Activated T-cell treated with anti-CD3 and anti-CD28 coated beads, Interleukin-2, amount 50 U/mL, for 24 hours (primary cell): ENCODE measurements at regions not wholly inside any gene's neighbourhood (a gene's known extent, or its start where the extent isn't known, plus 50 kb on each side); places are given as distances from the start of the nearest gene placed in this dataset.
"Not testable (repeated sequence)": the region's sequence is repeated elsewhere in the genome, so short reads cannot be mapped to it uniquely, and the experiment has no call there.

ENCODE experiments used
- DNase-seq: peaks from one replicate; pipeline ENCODE4 v3.0.0-alpha.2; 2020
- H3K27ac Mint-ChIP-seq: 2 replicates; pipeline ENCODE4 v1.8.0; 2020; ENCODE audit warnings: mild to moderate bottlenecking, mixed read lengths
- H3K27me3 Mint-ChIP-seq: 2 replicates; pipeline ENCODE4 v1.8.0; 2020; ENCODE audit warnings: mixed read lengths
- H3K36me3 Mint-ChIP-seq: 2 replicates; pipeline ENCODE4 v1.8.0; 2020; ENCODE audit warnings: low read depth, mixed read lengths
- H3K4me1 Mint-ChIP-seq: 2 replicates; pipeline ENCODE4 v1.8.0; 2020; ENCODE audit warnings: low read depth, mixed read lengths
- H3K4me3 Mint-ChIP-seq: 2 replicates; pipeline ENCODE4 v1.8.0; 2020; ENCODE audit warnings: mild to moderate bottlenecking, moderate library complexity, mixed read lengths
- H3K9me3 Mint-ChIP-seq: 2 replicates; pipeline ENCODE4 v1.8.0; 2020; ENCODE audit warnings: mixed read lengths

DNA sequence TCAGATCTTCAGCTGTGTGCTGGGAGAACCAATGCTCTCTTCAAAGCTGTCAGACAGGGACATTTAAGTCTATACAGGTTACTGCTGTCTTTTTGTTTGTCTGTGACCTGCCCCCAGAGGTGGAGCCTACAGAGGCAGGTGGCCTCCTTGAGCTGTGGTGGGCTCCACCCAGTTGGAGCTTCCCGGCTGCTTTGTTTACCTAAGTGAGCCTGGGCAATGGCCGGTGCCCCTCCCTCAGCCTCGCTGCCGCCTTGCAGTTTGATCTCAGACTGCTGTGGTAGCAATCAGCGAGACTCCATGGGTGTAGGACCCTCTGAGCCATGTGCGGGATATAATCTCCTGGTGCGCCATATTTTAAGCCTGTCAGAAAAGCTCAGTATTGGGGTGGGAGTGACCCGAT, 745.8 kb upstream of the POU3F2 start:
- H3K4me3 Mint-ChIP-seq, H3K36me3 Mint-ChIP-seq, H3K9me3 Mint-ChIP-seq, H3K27ac Mint-ChIP-seq, H3K27me3 Mint-ChIP-seq, DNase-seq, H3K4me1 Mint-ChIP-seq: not testable (repeated sequence)

DNA sequence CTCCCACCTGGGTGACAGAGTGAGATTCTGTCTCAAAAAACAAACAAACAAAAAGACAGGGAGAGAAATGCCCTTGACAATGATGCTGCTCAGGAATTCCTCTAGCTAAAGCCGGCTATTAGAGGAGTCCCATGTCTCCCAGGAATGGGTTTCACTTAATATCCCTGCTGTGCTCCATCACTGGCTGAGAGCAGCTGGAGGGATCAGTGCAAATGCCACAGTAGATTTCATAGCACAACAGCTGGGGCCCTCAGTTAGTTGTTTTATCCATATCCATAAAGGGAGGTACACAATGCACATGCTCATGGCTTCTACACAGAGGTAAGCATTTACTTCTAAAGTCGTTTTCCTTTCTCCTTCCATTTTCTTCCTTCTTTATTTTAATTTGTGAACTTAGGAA, 742.0 kb upstream of the POU3F2 start:
- Mint-ChIP-seq H3K9me3 (peaks cover 8% of the 10 kb centered on the region), H3K27ac (no peak overlapping the region), H3K27me3 (no peaks in the 10 kb centered on the region), H3K36me3 (no peaks in the 10 kb centered on the region), H3K4me1 (no peaks in the 10 kb centered on the region), H3K4me3 (no peak overlapping the region)
- DNase-seq, result no peak

DNA sequence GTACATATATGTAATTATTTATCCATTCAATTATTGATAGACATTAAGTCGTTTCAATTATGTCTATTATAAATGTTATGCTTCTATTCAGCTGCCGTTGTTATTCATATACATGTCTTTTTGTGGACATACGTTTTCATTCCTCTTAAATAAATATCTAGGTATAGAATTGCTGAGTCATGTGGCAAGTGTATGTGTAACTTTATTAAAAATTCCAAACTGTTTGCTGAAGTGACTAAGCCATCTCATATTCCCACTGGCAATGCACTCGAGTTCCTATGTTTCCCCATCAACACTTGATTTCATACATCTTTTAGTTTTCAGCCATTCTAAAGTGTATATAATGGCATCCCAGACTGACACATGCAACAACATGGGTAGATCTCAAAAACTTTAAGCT, 739.7 kb upstream of the POU3F2 start:
- H3K27ac Mint-ChIP-seq, result no peak overlapping the region
- H3K27me3 Mint-ChIP-seq, result no peaks in the 10 kb centered on the region
- H3K4me3 Mint-ChIP-seq, result no peak overlapping the region
- no peaks in the 10 kb centered on the region for H3K4me1 Mint-ChIP-seq
- DNase-seq, result no peak
- H3K36me3 Mint-ChIP-seq, result no peaks in the 10 kb centered on the region
- H3K9me3 Mint-ChIP-seq, result peaks cover under 1% of the 10 kb centered on the region

DNA sequence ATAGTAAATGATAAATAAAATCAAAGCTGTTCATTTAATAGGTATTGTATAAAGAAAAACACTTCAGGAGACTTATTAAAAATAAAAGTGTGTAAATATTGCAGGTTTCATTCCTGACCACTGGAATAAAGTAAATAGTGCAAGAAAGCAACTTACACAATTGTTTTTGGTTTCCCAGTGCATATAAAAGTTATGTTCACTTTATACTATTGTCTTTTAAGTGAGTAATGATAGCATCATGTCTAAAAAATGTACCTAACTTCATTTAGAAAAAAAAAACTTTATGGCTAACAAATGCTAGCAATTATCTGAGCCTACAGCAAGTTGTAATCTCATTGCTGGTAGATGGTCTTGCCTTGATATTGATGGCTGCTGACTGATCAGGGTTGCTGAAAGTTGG, 726.6 kb upstream of the POU3F2 start:
- H3K36me3 Mint-ChIP-seq, result no peaks in the 10 kb centered on the region
- peaks cover 10% of the 10 kb centered on the region for H3K9me3 Mint-ChIP-seq
- H3K4me1 Mint-ChIP-seq, result no peaks in the 10 kb centered on the region
- H3K27me3 Mint-ChIP-seq, result no peaks in the 10 kb centered on the region
- no peak for DNase-seq
- H3K4me3 Mint-ChIP-seq, result no peak overlapping the region
- H3K27ac Mint-ChIP-seq, result no peak overlapping the region

DNA sequence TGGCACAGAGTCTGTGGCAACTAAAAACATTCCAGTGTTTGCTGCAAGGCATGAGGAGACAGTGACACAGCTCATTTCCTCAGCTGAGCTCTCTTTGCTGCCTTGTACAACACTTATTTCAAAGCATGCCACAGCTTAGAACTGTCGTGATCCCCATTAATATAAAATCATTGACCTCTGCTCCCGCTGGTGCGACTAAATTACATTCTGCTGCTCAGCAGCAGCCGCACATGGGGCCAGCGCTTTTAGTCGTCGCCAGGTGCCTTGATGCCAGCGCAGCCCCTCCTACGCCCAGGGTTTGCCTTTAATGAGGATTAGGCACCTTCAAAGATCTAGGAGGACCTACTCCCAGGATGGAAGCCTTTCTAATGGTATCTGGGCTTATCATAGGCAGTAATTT, 717.9 kb upstream of the POU3F2 start:
- peaks cover 2% of the 10 kb centered on the region for H3K9me3 Mint-ChIP-seq
- DNase-seq, result no peak
- no peak overlapping the region for H3K4me3 Mint-ChIP-seq
- no peaks in the 10 kb centered on the region for H3K4me1 Mint-ChIP-seq
- H3K27me3 Mint-ChIP-seq, result no peaks in the 10 kb centered on the region
- no peaks in the 10 kb centered on the region for H3K36me3 Mint-ChIP-seq
- no peak overlapping the region for H3K27ac Mint-ChIP-seq

DNA sequence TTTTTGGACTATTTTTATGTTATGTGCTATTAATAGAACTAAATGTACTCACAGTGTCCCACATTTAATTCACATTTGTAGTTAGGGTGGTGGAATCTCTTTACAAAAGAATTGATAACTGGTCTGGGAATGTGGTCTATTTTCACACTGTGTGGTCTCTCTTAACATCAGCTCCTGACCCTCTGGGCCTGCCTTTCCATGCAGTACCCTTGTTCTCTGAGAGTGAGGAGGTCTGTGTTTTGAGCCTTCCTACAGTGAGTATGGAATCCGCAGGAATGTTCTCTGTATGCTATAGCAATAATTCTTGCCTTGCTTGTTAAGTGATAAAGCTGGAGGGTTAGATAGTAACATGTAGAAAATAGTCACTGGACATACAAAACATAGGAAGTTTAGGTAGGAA, 717.3 kb upstream of the POU3F2 start:
- no peaks in the 10 kb centered on the region for H3K27me3 Mint-ChIP-seq
- no peak overlapping the region for H3K4me3 Mint-ChIP-seq
- no peaks in the 10 kb centered on the region for H3K4me1 Mint-ChIP-seq
- H3K36me3 Mint-ChIP-seq, result no peaks in the 10 kb centered on the region
- no peak for DNase-seq
- H3K9me3 Mint-ChIP-seq, result peaks cover 2% of the 10 kb centered on the region
- H3K27ac Mint-ChIP-seq, result no peak overlapping the region

DNA sequence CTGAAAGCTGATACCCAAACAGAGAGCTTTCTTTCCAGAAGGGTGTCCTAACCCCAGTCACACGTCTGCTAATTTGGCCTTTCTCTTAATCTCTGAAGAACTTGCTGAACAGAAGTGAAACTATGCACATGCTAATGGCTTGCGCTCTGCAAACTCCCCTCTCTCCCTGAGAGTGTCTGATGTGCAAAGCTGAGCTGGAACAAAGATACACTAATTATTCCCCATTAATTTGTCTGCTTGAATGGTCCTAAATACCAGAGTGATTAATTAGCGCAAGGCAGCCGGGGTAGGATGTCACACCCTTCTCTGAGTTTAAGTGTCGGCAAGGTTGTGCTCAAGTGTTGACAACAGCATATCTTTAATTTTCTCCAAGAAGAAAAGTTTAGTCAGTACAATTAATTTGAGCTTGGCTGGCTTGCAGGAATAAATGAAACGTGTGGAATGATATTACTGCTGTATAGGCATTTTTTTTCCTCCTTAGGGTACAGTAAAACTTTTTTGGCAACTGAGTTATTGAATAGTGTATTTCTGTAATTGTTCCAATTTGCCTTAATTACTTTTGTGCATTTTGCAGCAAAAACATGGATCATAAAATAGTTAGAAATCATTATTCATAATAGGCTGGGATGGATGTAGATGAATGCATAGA, 715.9 kb upstream of the POU3F2 start:
- Mint-ChIP-seq H3K36me3 (no peaks in the 10 kb centered on the region), H3K27me3 (no peaks in the 10 kb centered on the region), H3K27ac (no peak overlapping the region), H3K9me3 (peaks cover 2% of the 10 kb centered on the region), H3K4me3 (no peak overlapping the region), H3K4me1 (no peaks in the 10 kb centered on the region)
- DNase-seq, result no peak

DNA sequence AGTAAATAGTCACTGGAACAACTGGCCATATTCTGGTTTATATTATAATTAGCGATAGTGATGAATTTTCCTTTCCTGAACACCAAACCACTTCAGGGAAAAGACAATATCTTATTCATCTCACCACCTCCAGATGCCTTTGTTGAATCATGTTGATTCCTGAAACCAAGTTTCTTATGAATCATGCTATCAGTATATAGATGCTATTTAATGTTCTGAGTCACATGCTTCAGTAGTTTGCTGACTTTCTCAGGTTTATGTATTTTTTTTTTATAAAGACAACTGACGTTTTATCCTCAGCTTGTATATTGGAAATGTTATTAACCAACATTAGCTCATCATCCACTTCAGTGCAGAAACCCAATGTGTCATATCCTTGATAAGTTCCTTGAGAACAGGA, 710.2 kb upstream of the POU3F2 start:
- H3K4me1 Mint-ChIP-seq, result peaks cover 2% of the 10 kb centered on the region
- H3K27ac Mint-ChIP-seq, result no peak overlapping the region
- H3K36me3 Mint-ChIP-seq, result no peaks in the 10 kb centered on the region
- peaks cover 2% of the 10 kb centered on the region for H3K9me3 Mint-ChIP-seq
- no peak overlapping the region for H3K4me3 Mint-ChIP-seq
- DNase-seq, result no peak
- H3K27me3 Mint-ChIP-seq, result no peaks in the 10 kb centered on the region

DNA sequence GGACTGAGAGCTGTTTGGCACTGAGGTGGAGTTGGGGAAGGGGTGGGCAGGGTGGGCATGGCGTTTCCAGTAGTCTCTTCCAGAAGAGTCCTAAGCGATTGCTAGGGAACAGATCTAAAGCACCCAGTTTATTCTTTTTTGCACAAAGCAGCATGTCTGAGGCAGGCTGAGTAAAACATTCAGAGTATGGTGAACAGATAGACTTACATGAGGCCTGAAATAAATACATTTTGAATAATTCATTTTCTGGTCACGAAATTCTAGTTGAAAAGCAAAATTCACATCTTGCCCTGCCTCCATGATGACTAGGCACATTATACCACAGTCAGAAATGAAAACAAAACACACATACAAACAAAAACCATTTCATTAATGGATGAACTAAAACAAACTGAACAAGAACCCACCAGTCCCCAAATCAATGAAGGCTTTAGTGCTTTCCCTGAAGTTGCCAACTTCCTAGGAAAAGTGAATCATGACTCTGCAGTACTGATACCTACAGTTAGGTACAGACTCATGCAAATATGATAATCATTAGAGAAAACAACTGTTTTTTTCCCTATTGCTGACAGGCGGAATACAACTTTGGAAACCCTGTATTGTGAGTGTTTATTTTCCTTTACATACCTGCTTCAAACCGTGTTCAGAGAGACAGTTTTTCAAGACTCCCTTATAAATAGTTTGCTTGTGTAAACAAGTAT, 702.9 kb upstream of the POU3F2 start:
- no peak for DNase-seq
- no peak overlapping the region for H3K27ac Mint-ChIP-seq

DNA sequence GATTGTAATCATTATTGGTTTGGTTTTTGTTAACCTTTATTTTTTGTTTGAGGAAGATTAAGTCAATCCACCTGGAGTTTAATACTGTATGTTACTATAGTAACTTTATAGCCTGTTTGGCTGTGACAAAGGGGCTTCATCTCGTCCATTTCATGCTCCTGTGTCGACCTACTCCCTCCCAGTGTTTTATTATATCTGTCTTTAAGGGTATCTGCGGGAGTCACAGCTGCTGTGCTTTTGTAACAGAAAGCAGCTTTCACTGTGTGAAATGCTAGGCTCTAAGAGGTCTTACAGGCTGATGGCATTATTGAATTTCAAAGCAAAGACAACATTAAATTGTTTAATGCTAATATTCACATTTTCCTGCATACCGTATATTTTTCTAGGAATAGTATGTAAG, 698.0 kb upstream of the POU3F2 start:
- H3K4me1 Mint-ChIP-seq, result no peaks in the 10 kb centered on the region
- no peak overlapping the region for H3K4me3 Mint-ChIP-seq

More for the DNA sequence above, 702.9 kb upstream of the POU3F2 start:
- H3K27me3 Mint-ChIP-seq, result no peaks in the 10 kb centered on the region
- no peaks in the 10 kb centered on the region for H3K9me3 Mint-ChIP-seq
- H3K4me1 Mint-ChIP-seq, result no peaks in the 10 kb centered on the region
- no peaks in the 10 kb centered on the region for H3K36me3 Mint-ChIP-seq
- H3K4me3 Mint-ChIP-seq, result no peak overlapping the region

DNA sequence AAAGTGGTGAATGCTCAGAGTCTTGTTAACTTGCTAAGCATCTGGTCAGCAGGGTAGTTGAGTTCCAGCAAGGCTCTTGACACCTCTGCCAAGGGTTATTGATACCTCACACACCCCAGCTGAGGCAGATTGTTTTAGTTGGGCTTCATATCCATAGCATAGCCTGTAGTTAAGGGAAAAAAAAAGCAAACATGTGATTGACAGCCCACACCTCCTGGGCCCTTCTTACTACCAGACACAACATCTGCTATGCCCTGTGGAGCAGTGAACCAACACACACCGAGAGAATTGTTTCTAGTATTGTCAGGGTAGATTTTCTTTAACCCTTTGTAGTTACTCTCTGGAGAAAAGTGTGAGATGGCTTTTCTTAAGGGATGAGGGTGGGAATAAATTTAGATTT, 697.0 kb upstream of the POU3F2 start:
- H3K9me3 Mint-ChIP-seq, result no peaks in the 10 kb centered on the region
- H3K4me3 Mint-ChIP-seq, result no peak overlapping the region
- no peak overlapping the region for H3K27ac Mint-ChIP-seq
- H3K27me3 Mint-ChIP-seq, result no peaks in the 10 kb centered on the region
- no peaks in the 10 kb centered on the region for H3K4me1 Mint-ChIP-seq
- no peaks in the 10 kb centered on the region for H3K36me3 Mint-ChIP-seq
- DNase-seq, result no peak

More for the DNA sequence above, 698.0 kb upstream of the POU3F2 start:
- H3K27me3 Mint-ChIP-seq, result no peaks in the 10 kb centered on the region
- H3K36me3 Mint-ChIP-seq, result no peaks in the 10 kb centered on the region
- no peak for DNase-seq
- no peak overlapping the region for H3K27ac Mint-ChIP-seq
- no peaks in the 10 kb centered on the region for H3K9me3 Mint-ChIP-seq

DNA sequence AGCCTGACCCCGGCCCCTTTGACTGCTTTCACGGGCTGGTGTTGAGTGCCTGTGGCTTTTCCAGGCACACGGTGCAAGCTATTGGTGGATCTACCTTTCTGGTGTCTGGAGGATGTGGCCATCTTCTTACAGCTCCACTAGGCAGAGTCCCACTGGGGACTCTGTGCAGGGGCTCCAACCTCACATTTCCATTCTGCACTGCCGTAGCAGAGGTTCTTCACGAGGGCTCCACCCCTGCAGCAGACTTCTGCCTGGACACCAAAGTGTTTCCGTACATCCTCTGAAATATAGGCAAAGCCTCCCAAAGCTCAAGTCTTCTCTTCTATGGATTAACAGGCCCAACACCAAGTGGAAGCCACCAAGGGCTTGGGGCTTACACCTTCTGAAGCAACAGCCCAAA, 691.5 kb upstream of the POU3F2 start:
- Mint-ChIP-seq H3K4me1 (no peaks in the 10 kb centered on the region), H3K36me3 (no peaks in the 10 kb centered on the region), H3K27me3 (no peaks in the 10 kb centered on the region), H3K27ac (no peak overlapping the region), H3K4me3 (no peak overlapping the region), H3K9me3 (peaks cover 13% of the 10 kb centered on the region)
- DNase-seq, result no peak

DNA sequence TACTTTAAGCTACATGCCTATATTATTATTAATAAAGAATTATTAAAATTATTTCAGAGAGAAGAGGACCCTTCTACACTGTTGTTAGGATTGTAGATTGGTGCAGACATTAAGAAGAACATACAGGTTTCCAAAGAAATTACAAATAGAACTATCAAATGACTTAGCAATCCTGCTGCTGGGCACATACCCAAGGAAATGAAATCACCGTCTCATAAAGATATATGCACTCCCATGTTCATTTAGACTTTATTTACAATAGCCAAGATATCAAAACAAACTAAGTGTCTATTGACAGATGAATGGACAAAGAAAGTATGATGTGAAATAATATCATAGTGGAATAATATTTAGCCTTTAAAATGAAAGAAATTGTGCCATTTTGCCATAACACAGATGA, 687.7 kb upstream of the POU3F2 start:
- Mint-ChIP-seq H3K4me1 (no peaks in the 10 kb centered on the region), H3K9me3 (peaks cover 13% of the 10 kb centered on the region), H3K27ac (no peak overlapping the region), H3K27me3 (no peaks in the 10 kb centered on the region), H3K36me3 (no peaks in the 10 kb centered on the region), H3K4me3 (no peak overlapping the region)
- DNase-seq, result no peak

DNA sequence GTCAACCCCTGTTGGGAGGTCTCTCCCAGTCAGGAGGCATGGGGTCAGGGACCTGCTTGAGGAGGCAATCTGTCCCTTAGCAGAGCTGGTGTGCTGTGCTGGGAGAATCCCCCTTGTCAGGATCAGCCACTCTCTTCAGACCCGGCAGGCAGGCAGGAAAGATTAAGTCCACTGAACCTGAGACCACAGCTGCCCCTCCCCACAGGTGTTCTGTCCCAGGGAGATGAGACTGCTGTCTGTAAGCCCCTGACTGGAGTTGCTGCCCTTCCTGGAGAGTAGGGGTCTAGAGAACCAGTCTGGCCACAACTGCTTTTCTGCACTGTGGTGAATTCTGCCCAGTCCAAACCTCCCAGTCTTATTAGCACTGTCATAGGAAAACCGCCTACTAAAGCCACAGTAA, 677.8 kb upstream of the POU3F2 start:
- Mint-ChIP-seq H3K36me3 (no peaks in the 10 kb centered on the region), H3K9me3 (peaks cover 11% of the 10 kb centered on the region)

DNA sequence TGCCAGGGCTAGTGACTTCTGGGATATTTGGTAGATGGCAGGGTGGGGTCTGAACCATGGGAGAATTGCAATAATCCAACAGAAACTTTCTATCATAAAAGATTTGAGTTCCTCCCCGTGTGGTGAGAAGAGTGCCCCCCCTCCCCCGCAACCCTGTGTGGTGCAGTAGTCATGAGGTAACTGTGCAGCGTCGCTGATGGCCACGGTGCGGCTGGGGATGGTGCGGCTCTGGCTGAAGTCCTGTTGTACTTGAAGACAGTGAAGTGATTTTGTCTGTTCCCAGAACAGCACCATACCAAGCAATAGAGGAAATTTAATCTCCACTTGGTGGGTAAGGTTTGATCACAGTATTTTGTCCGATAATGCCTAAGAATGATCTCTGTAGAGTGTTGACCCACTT, 654.8 kb upstream of the POU3F2 start:
- DNase-seq, result no peak
- Mint-ChIP-seq H3K4me3 (no peak overlapping the region), H3K27ac (no peak overlapping the region), H3K27me3 (no peaks in the 10 kb centered on the region), H3K9me3 (peaks cover 12% of the 10 kb centered on the region), H3K4me1 (no peaks in the 10 kb centered on the region), H3K36me3 (no peaks in the 10 kb centered on the region)

More for the DNA sequence above, 677.8 kb upstream of the POU3F2 start:
- Mint-ChIP-seq H3K27me3 (no peaks in the 10 kb centered on the region), H3K4me1 (no peaks in the 10 kb centered on the region), H3K27ac (no peak overlapping the region), H3K4me3 (no peak overlapping the region)
- DNase-seq, result no peak
